MCF 10A (cell line): ENCODE measurements at regions not wholly inside any gene's neighbourhood (a gene's known extent, or its start where the extent isn't known, plus 50 kb on each side); places are given as distances from the start of the nearest gene placed in this dataset.

ENCODE experiments used
- BruUV-seq: library from RNA; stranded (reverse); fragments of 400-500 nt; replicated peaks from 2 replicates; lab custom pipeline; 2021; lab: Mats Ljungman, UMichigan
- CTCF ChIA-PET: fragments of 300-600 bp; sonication (Branson Sonifier 250); formaldehyde crosslinking; extraction: SDS; loops from one replicate; lab custom pipeline; 2021; ENCODE audit warnings: antibody characterized with exemption, inconsistent platforms; lab: Yijun Ruan, JAX
- POLR2A ChIA-PET: fragments of 300-600, 350-650 bp; sonication (Branson Sonifier 250); formaldehyde crosslinking; extraction: SDS; loops from one replicate; lab custom pipeline; 2020; ENCODE audit warnings: antibody characterized with exemption, inconsistent platforms; lab: Yijun Ruan, JAX
- DNase-seq: peaks from one replicate; pipeline ENCODE4 v3.0.0-alpha.2; 2018; ENCODE audit not compliant: unreplicated experiment
- H3K27ac Mint-ChIP-seq: one replicate; pipeline ENCODE4 v1.8.0; 2022; ENCODE audit warnings: mild to moderate bottlenecking, low read depth, mixed read lengths; ENCODE audit not compliant: unreplicated experiment
- H3K27me3 Mint-ChIP-seq: one replicate; pipeline ENCODE4 v1.8.0; 2022; ENCODE audit warnings: mixed read lengths; ENCODE audit not compliant: insufficient read depth, unreplicated experiment
- H3K36me3 Mint-ChIP-seq: one replicate; pipeline ENCODE4 v1.8.0; 2022; ENCODE audit warnings: mild to moderate bottlenecking, moderate library complexity, mixed read lengths; ENCODE audit not compliant: insufficient read depth, unreplicated experiment
- H3K4me1 Mint-ChIP-seq: one replicate; pipeline ENCODE4 v1.8.0; 2022; ENCODE audit warnings: mixed read lengths; ENCODE audit not compliant: insufficient read depth, unreplicated experiment
- H3K4me3 Mint-ChIP-seq: one replicate; pipeline ENCODE4 v1.8.0; 2022; ENCODE audit warnings: mild to moderate bottlenecking, moderate library complexity, mixed read lengths; ENCODE audit not compliant: unreplicated experiment
- H3K9me3 Mint-ChIP-seq: one replicate; pipeline ENCODE4 v1.8.0; 2022; ENCODE audit warnings: mixed read lengths; ENCODE audit not compliant: unreplicated experiment
- CTCF ChIP-seq: fragments of 200-600 bp; IDR thresholded peaks from one replicate; pipeline ENCODE4 v1.8.0; 2022; ENCODE audit warnings: antibody characterized with exemption, mild to moderate bottlenecking; ENCODE audit not compliant: unreplicated experiment
- intact Hi-C: fragments of 100-400 bp; cut with micrococcal nuclease; formaldehyde crosslinking; loops from 2 replicates; pipeline ENCODE4 v1.14.1; 2022

- Mint-ChIP-seq H3K27me3 (no peaks in the 10 kb centered on the region), H3K27ac (no peak overlapping the region), H3K4me3 (no peak overlapping the region), H3K36me3 (no peaks in the 10 kb centered on the region), H3K4me1 (no peaks in the 10 kb centered on the region), H3K9me3 (no peaks in the 10 kb centered on the region)
- intact Hi-C loops = no loop called here
- TF ChIP-seq CTCF = no peak
- ChIA-PET CTCF (no interaction called here), POLR2A (no interaction called here)
- BruUV-seq = no TSS peak
- DNase-seq = no peak
These were observed 1941.1 kb upstream of the CDH6 start for GRCh38 chr5:29252390-29252789.

- no peaks in the 10 kb centered on the region for H3K4me1 Mint-ChIP-seq
- peaks cover 19% of the 10 kb centered on the region for H3K9me3 Mint-ChIP-seq
- POLR2A ChIA-PET = interaction anchor here (0.7 kb wide), 1 partner anchor 100 kb away, joined by 4 read pairs; no protein-coding TSS in a partner anchor
- TF ChIP-seq CTCF = no peak
- no peak for DNase-seq
- CTCF ChIA-PET = interaction anchor here (0.5 to 0.6 kb wide), 2 partner anchors 86 to 329 kb away, joined by 3 to 4 read pairs; no protein-coding TSS in a partner anchor
- H3K4me3 Mint-ChIP-seq = no peak overlapping the region
- H3K27ac Mint-ChIP-seq = no peak overlapping the region
- intact Hi-C loops = no loop called here
- H3K27me3 Mint-ChIP-seq = no peaks in the 10 kb centered on the region
- H3K36me3 Mint-ChIP-seq = no peaks in the 10 kb centered on the region
- BruUV-seq = no TSS peak
These were observed 1946.0 kb upstream of the CDH6 start for GRCh38 chr5:29247346-29248028.

GRCh38 chr5:29240379-29240778, 1953.1 kb upstream of the CDH6 start:
- BruUV-seq = no TSS peak
- Mint-ChIP-seq H3K4me1 (no peaks in the 10 kb centered on the region), H3K36me3 (no peaks in the 10 kb centered on the region), H3K9me3 (peaks cover 13% of the 10 kb centered on the region), H3K27ac (no peak overlapping the region), H3K4me3 (no peak overlapping the region), H3K27me3 (no peaks in the 10 kb centered on the region)
- intact Hi-C loops = no loop called here
- DNase-seq = no peak
- POLR2A ChIA-PET = no interaction called here
- no peak for TF ChIP-seq CTCF
- CTCF ChIA-PET = interaction anchor here (0.6 kb wide), 1 partner anchor 23 kb away, joined by 3 read pairs; no protein-coding TSS in a partner anchor

- H3K9me3 Mint-ChIP-seq = peaks cover 12% of the 10 kb centered on the region
- H3K4me1 Mint-ChIP-seq = no peaks in the 10 kb centered on the region
- no TSS peak for BruUV-seq
- intact Hi-C loops = no loop called here
- no peak for TF ChIP-seq CTCF
- no peaks in the 10 kb centered on the region for H3K27me3 Mint-ChIP-seq
- no peak overlapping the region for H3K4me3 Mint-ChIP-seq
- H3K27ac Mint-ChIP-seq = peak overlapping the region; percentile 57
- DNase-seq = no peak
- ChIA-PET CTCF (no interaction called here), POLR2A (no interaction called here)
- H3K36me3 Mint-ChIP-seq = no peaks in the 10 kb centered on the region
These were observed 1953.9 kb upstream of the CDH6 start for GRCh38 chr5:29239606-29240005.
